ENCODE measurements at regions not wholly inside any gene's neighbourhood (a gene's known extent, or its start where the extent isn't known, plus 50 kb on each side); places are given as distances from the start of the nearest gene placed in this dataset.

- DNase-seq (ENCODE audit: low spot score), result no peak
- H3K4me3 Mint-ChIP-seq, result no peak overlapping the region
- no peaks in the 10 kb centered on the region for H3K27me3 Mint-ChIP-seq (ENCODE audit: low read depth)
- no peaks in the 10 kb centered on the region for H3K4me1 Mint-ChIP-seq (ENCODE audit: low read depth)
- no peaks in the 10 kb centered on the region for H3K9me3 Mint-ChIP-seq
- H3K27ac Mint-ChIP-seq, result no peak overlapping the region
- H3K36me3 Mint-ChIP-seq (ENCODE audit: low read depth), result no peaks in the 10 kb centered on the region
These were observed 139.5 kb upstream of the SLC28A3 start for GRCh38 chr9:84480071-84480470.

GRCh38 chr9:84481231-84481630 lies 140.7 kb upstream of the SLC28A3 start:
- no peak overlapping the region for H3K4me3 Mint-ChIP-seq
- no peak for DNase-seq (ENCODE audit: low spot score)
- no peaks in the 10 kb centered on the region for H3K4me1 Mint-ChIP-seq (ENCODE audit: low read depth)
- H3K36me3 Mint-ChIP-seq (ENCODE audit: low read depth), result no peaks in the 10 kb centered on the region
- H3K9me3 Mint-ChIP-seq, result no peaks in the 10 kb centered on the region
- no peaks in the 10 kb centered on the region for H3K27me3 Mint-ChIP-seq (ENCODE audit: low read depth)
- no peak overlapping the region for H3K27ac Mint-ChIP-seq

GRCh38 chr9:84481636-84482218 lies 141.2 kb upstream of the SLC28A3 start:
- H3K4me3 Mint-ChIP-seq, result no peak overlapping the region
- no peaks in the 10 kb centered on the region for H3K27me3 Mint-ChIP-seq (ENCODE audit: low read depth)
- no peaks in the 10 kb centered on the region for H3K36me3 Mint-ChIP-seq (ENCODE audit: low read depth)

GRCh38 chr9:84482607-84483006 lies 142.0 kb upstream of the SLC28A3 start:
- Mint-ChIP-seq H3K4me1 (ENCODE audit: low read depth) (no peaks in the 10 kb centered on the region), H3K4me3 (no peak overlapping the region), H3K27ac (no peak overlapping the region), H3K9me3 (no peaks in the 10 kb centered on the region), H3K36me3 (ENCODE audit: low read depth) (no peaks in the 10 kb centered on the region), H3K27me3 (ENCODE audit: low read depth) (no peaks in the 10 kb centered on the region)
- DNase-seq (ENCODE audit: low spot score), result no peak

More at GRCh38 chr9:84481636-84482218, 141.2 kb upstream of the SLC28A3 start:
- no peak overlapping the region for H3K27ac Mint-ChIP-seq
- H3K4me1 Mint-ChIP-seq (ENCODE audit: low read depth), result no peaks in the 10 kb centered on the region
- H3K9me3 Mint-ChIP-seq, result no peaks in the 10 kb centered on the region
- no peak for DNase-seq (ENCODE audit: low spot score)

- Mint-ChIP-seq H3K36me3 (ENCODE audit: low read depth) (no peaks in the 10 kb centered on the region), H3K4me3 (no peak overlapping the region), H3K27me3 (ENCODE audit: low read depth) (no peaks in the 10 kb centered on the region), H3K4me1 (ENCODE audit: low read depth) (no peaks in the 10 kb centered on the region), H3K27ac (no peak overlapping the region), H3K9me3 (no peaks in the 10 kb centered on the region)
- DNase-seq (ENCODE audit: low spot score), result no peak
These were observed 143.6 kb upstream of the SLC28A3 start for GRCh38 chr9:84484172-84484571.

GRCh38 chr9:84485539-84485938 lies 145.0 kb upstream of the SLC28A3 start:
- no peaks in the 10 kb centered on the region for H3K36me3 Mint-ChIP-seq (ENCODE audit: low read depth)
- H3K27ac Mint-ChIP-seq, result no peak overlapping the region
- DNase-seq (ENCODE audit: low spot score), result no peak
- no peak overlapping the region for H3K4me3 Mint-ChIP-seq
- H3K9me3 Mint-ChIP-seq, result no peaks in the 10 kb centered on the region
- no peaks in the 10 kb centered on the region for H3K27me3 Mint-ChIP-seq (ENCODE audit: low read depth)
- H3K4me1 Mint-ChIP-seq (ENCODE audit: low read depth), result no peaks in the 10 kb centered on the region

GRCh38 chr9:84486663-84487062 lies 146.1 kb upstream of the SLC28A3 start:
- no peak for DNase-seq (ENCODE audit: low spot score)
- H3K4me1 Mint-ChIP-seq (ENCODE audit: low read depth), result no peaks in the 10 kb centered on the region
- H3K4me3 Mint-ChIP-seq, result no peak overlapping the region
- no peaks in the 10 kb centered on the region for H3K27me3 Mint-ChIP-seq (ENCODE audit: low read depth)
- H3K27ac Mint-ChIP-seq, result no peak overlapping the region
- H3K36me3 Mint-ChIP-seq (ENCODE audit: low read depth), result no peaks in the 10 kb centered on the region
- H3K9me3 Mint-ChIP-seq, result no peaks in the 10 kb centered on the region

- Mint-ChIP-seq H3K4me3 (no peak overlapping the region), H3K36me3 (ENCODE audit: low read depth) (no peaks in the 10 kb centered on the region), H3K9me3 (no peaks in the 10 kb centered on the region), H3K27ac (no peak overlapping the region), H3K27me3 (ENCODE audit: low read depth) (no peaks in the 10 kb centered on the region), H3K4me1 (ENCODE audit: low read depth) (no peaks in the 10 kb centered on the region)
- no peak for DNase-seq (ENCODE audit: low spot score)
These were observed 149.8 kb upstream of the SLC28A3 start for GRCh38 chr9:84490206-84490841.

- H3K4me3 Mint-ChIP-seq, result no peak overlapping the region
- H3K27me3 Mint-ChIP-seq (ENCODE audit: low read depth), result no peaks in the 10 kb centered on the region
- H3K4me1 Mint-ChIP-seq (ENCODE audit: low read depth), result no peaks in the 10 kb centered on the region
- H3K9me3 Mint-ChIP-seq, result no peaks in the 10 kb centered on the region
- no peaks in the 10 kb centered on the region for H3K36me3 Mint-ChIP-seq (ENCODE audit: low read depth)
- no peak overlapping the region for H3K27ac Mint-ChIP-seq
- DNase-seq (ENCODE audit: low spot score), result no peak
These were observed 150.3 kb upstream of the SLC28A3 start for GRCh38 chr9:84490842-84491325.

GRCh38 chr9:84492366-84493159 lies 152.0 kb upstream of the SLC28A3 start:
- Mint-ChIP-seq H3K36me3 (ENCODE audit: low read depth) (no peaks in the 10 kb centered on the region), H3K27ac (no peak overlapping the region), H3K4me3 (no peak overlapping the region), H3K27me3 (ENCODE audit: low read depth) (no peaks in the 10 kb centered on the region), H3K4me1 (ENCODE audit: low read depth) (no peaks in the 10 kb centered on the region), H3K9me3 (no peaks in the 10 kb centered on the region)
- no peak for DNase-seq (ENCODE audit: low spot score)

- DNase-seq (ENCODE audit: low spot score), result no peak
These were observed 152.9 kb upstream of the SLC28A3 start for GRCh38 chr9:84493284-84493947.

GRCh38 chr9:84499969-84500582 lies 159.5 kb upstream of the SLC28A3 start:
- Mint-ChIP-seq H3K27me3 (ENCODE audit: low read depth) (no peaks in the 10 kb centered on the region), H3K36me3 (ENCODE audit: low read depth) (no peaks in the 10 kb centered on the region), H3K9me3 (no peaks in the 10 kb centered on the region), H3K4me1 (ENCODE audit: low read depth) (no peaks in the 10 kb centered on the region), H3K4me3 (no peak overlapping the region), H3K27ac (no peak overlapping the region)
- no peak for DNase-seq (ENCODE audit: low spot score)

More at GRCh38 chr9:84493284-84493947, 152.9 kb upstream of the SLC28A3 start:
- H3K4me3 Mint-ChIP-seq, result no peak overlapping the region
- H3K36me3 Mint-ChIP-seq (ENCODE audit: low read depth), result no peaks in the 10 kb centered on the region
- H3K9me3 Mint-ChIP-seq, result no peaks in the 10 kb centered on the region
- H3K27me3 Mint-ChIP-seq (ENCODE audit: low read depth), result no peaks in the 10 kb centered on the region
- no peaks in the 10 kb centered on the region for H3K4me1 Mint-ChIP-seq (ENCODE audit: low read depth)
- H3K27ac Mint-ChIP-seq, result no peak overlapping the region

GRCh38 chr9:84500826-84501225 lies 160.3 kb upstream of the SLC28A3 start:
- Mint-ChIP-seq H3K4me3 (no peak overlapping the region), H3K4me1 (ENCODE audit: low read depth) (no peaks in the 10 kb centered on the region), H3K27me3 (ENCODE audit: low read depth) (no peaks in the 10 kb centered on the region), H3K9me3 (no peaks in the 10 kb centered on the region), H3K36me3 (ENCODE audit: low read depth) (no peaks in the 10 kb centered on the region), H3K27ac (no peak overlapping the region)
- DNase-seq (ENCODE audit: low spot score), result no peak
